ENCODE measurements at regions not wholly inside any gene's neighbourhood (a gene's known extent, or its start where the extent isn't known, plus 50 kb on each side); places are given as distances from the start of the nearest gene placed in this dataset.

- no peaks in the 10 kb centered on the region for H3K23me2 ChIP-seq (ENCODE audit: insufficient read length, low read depth, low read length, poor library complexity, severe bottlenecking)
- no peak overlapping the region for H3T11ph ChIP-seq (ENCODE audit: low read length)
- H3K79me2 ChIP-seq (ENCODE audit: insufficient read depth, low read length), result no peaks in the 10 kb centered on the region
- Mint-ChIP-seq H3K9me3 (no peaks in the 10 kb centered on the region; a peak in 1 of 5 replicates), H3K4me1 (no peaks in the 10 kb centered on the region), H3K4me3 (no peak overlapping the region), H3K27ac (no peak overlapping the region), H3K27me3 (ENCODE audit: low read depth) (peaks cover 18% of the 10 kb centered on the region), H3K36me3 (ENCODE audit: insufficient read depth in 1 of 3, low read depth in 3 of 3) (no peaks in the 10 kb centered on the region)
- H2BK5ac ChIP-seq (ENCODE audit: insufficient read length, low read length), result no peak overlapping the region
- no peaks in the 10 kb centered on the region for H3K27me3 ChIP-seq (ENCODE audit: insufficient read depth, low read length)
- H3K18ac ChIP-seq (ENCODE audit: insufficient read length, low read depth, low read length), result no peak overlapping the region
- H2AK5ac ChIP-seq (ENCODE audit: insufficient read length, low read length), result no peak overlapping the region
- no peak for TF ChIP-seq CTCF (conservative IDR thresholded peaks at IDR 0.05)
- no peak overlapping the region for H3K4me2 ChIP-seq (ENCODE audit: insufficient read depth, insufficient read length, low read length)
- H2BK120ac ChIP-seq (ENCODE audit: low read depth, low read length, poor library complexity, severe bottlenecking), result no peak overlapping the region
- no peak overlapping the region for H3K14ac ChIP-seq (ENCODE audit: insufficient read depth, low read length)
- no peaks in the 10 kb centered on the region for H3K4me1 ChIP-seq (ENCODE audit: insufficient read depth, low read length)
- H3K9me3 ChIP-seq (ENCODE audit: control insufficient read depth, low read depth, low read length), result no peaks in the 10 kb centered on the region
- H3K4ac ChIP-seq (ENCODE audit: low read depth, low read length), result no peak overlapping the region
- H3K79me1 ChIP-seq (ENCODE audit: insufficient read depth, low read depth, low read length, poor library complexity, severe bottlenecking), result no peaks in the 10 kb centered on the region
- WGBS (ENCODE audit: extremely low coverage, insufficient read length, low lambda C conversion rate), result no CpG with 5 or more reads among the region's 5 CpGs
- H4K20me1 ChIP-seq (ENCODE audit: control insufficient read depth, insufficient read depth, insufficient read length), result no peaks in the 10 kb centered on the region
- no peak overlapping the region for H3K27ac ChIP-seq (ENCODE audit: insufficient read length, low read depth, low read length)
- no peak overlapping the region for H2BK15ac ChIP-seq (ENCODE audit: low read depth, low read length)
- no peak overlapping the region for H4K5ac ChIP-seq (ENCODE audit: insufficient read length, low read depth, low read length)
- H2BK12ac ChIP-seq (ENCODE audit: insufficient read length, low read depth, low read length), result no peak overlapping the region
- H3K23ac ChIP-seq (ENCODE audit: insufficient read length, low read depth, low read length), result no peak overlapping the region
- H3K56ac ChIP-seq (ENCODE audit: insufficient read length, low read depth, low read length), result no peak overlapping the region
- no peak overlapping the region for H4K91ac ChIP-seq (ENCODE audit: insufficient read length, low read depth, low read length)
- H4K8ac ChIP-seq (replicated peaks; ENCODE audit: insufficient read length, low read depth, low read length), result no peak overlapping the region
- H2AFZ ChIP-seq (ENCODE audit: low read length), result no peak overlapping the region
- DNase-seq, result no peak
- H2BK20ac ChIP-seq (ENCODE audit: low read depth, low read length, poor library complexity, severe bottlenecking), result no peak overlapping the region
- no peak overlapping the region for H3K9ac ChIP-seq (ENCODE audit: extremely low read depth, insufficient read length, low read length)
Measured at GRCh38 chr2:223481486-223481885, 120.7 kb downstream of the SCG2 start.

Measured in H9 (cell line).